ENCODE measurements at regions not wholly inside any gene's neighbourhood (a gene's known extent, or its start where the extent isn't known, plus 50 kb on each side); places are given as distances from the start of the nearest gene placed in this dataset.

- CTCF ChIA-PET = no interaction called here
- H3K4me1 ChIP-seq (ENCODE audit: insufficient read depth, low read length) = no peaks in the 10 kb centered on the region
- no peak for TF ChIP-seq CTCF (IDR thresholded peaks at IDR 0.05)
Observed at GRCh38 chr6:163892824-163893561, 478.5 kb downstream of the QKI start.

GRCh38 chr6:163889904-163890514 is 475.5 kb downstream of the QKI start:
- H3K4me1 Mint-ChIP-seq (ENCODE audit: low read depth) = no peaks in the 10 kb centered on the region
- Histone ChIP-seq H3K4me3 (ENCODE audit: low read length) (no peak overlapping the region), H3K36me3 (ENCODE audit: insufficient read depth, low read length) (no peaks in the 10 kb centered on the region), H3K27me3 (ENCODE audit: control insufficient read depth in 1 of 2, insufficient read depth in 2 of 2, low read length in 2 of 2) (no peaks in the 10 kb centered on the region), H3K4me1 (ENCODE audit: insufficient read depth, low read length) (no peaks in the 10 kb centered on the region), H3K9me3 (ENCODE audit: control insufficient read depth in 1 of 2, insufficient read depth in 1 of 2, low read length in 2 of 2) (no peaks in the 10 kb centered on the region), H3K27ac (ENCODE audit: low read depth in 1 of 2, low read length in 2 of 2) (no peak overlapping the region)
- H3K36me3 Mint-ChIP-seq (ENCODE audit: low read depth) = no peaks in the 10 kb centered on the region
- no peaks in the 10 kb centered on the region for H3K9me3 Mint-ChIP-seq
- ChIA-PET POLR2A (interaction anchor here (0.6 kb wide), 1 partner anchor 881 kb away, joined by 3 read pairs; no protein-coding TSS in a partner anchor), CTCF (no interaction called here)
- H3K27me3 Mint-ChIP-seq = peaks cover 3% of the 10 kb centered on the region
- DNase-seq (no peak), ATAC-seq (ENCODE audit: poor library complexity) (no peak)
- no peak for TF ChIP-seq CTCF (IDR thresholded peaks at IDR 0.05)
- H3K27ac Mint-ChIP-seq = no peak overlapping the region
- intact Hi-C loops (cut with DNase I, micrococcal nuclease) = no loop called here
- no peak overlapping the region for H3K4me3 Mint-ChIP-seq

More at GRCh38 chr6:163892824-163893561, 478.5 kb downstream of the QKI start:
- Histone ChIP-seq H3K9me3 (ENCODE audit: control insufficient read depth in 1 of 2, insufficient read depth in 1 of 2, low read length in 2 of 2) (no peaks in the 10 kb centered on the region), H3K27me3 (ENCODE audit: control insufficient read depth in 1 of 2, insufficient read depth in 2 of 2, low read length in 2 of 2) (no peaks in the 10 kb centered on the region), H3K27ac (ENCODE audit: low read depth in 1 of 2, low read length in 2 of 2) (no peak overlapping the region), H3K4me3 (ENCODE audit: low read length) (no peak overlapping the region), H3K36me3 (ENCODE audit: insufficient read depth, low read length) (no peaks in the 10 kb centered on the region)
- ATAC-seq (ENCODE audit: poor library complexity) (no peak), DNase-seq (no peak)
- no peaks in the 10 kb centered on the region for H3K9me3 Mint-ChIP-seq
- intact Hi-C loops (cut with DNase I, micrococcal nuclease) = no loop called here
- no peak overlapping the region for H3K27ac Mint-ChIP-seq
- H3K4me1 Mint-ChIP-seq (ENCODE audit: low read depth) = no peaks in the 10 kb centered on the region
- no peak overlapping the region for H3K4me3 Mint-ChIP-seq
- POLR2A ChIA-PET = no interaction called here
- no peaks in the 10 kb centered on the region for H3K36me3 Mint-ChIP-seq (ENCODE audit: low read depth)
- no peaks in the 10 kb centered on the region for H3K27me3 Mint-ChIP-seq

DNA sequence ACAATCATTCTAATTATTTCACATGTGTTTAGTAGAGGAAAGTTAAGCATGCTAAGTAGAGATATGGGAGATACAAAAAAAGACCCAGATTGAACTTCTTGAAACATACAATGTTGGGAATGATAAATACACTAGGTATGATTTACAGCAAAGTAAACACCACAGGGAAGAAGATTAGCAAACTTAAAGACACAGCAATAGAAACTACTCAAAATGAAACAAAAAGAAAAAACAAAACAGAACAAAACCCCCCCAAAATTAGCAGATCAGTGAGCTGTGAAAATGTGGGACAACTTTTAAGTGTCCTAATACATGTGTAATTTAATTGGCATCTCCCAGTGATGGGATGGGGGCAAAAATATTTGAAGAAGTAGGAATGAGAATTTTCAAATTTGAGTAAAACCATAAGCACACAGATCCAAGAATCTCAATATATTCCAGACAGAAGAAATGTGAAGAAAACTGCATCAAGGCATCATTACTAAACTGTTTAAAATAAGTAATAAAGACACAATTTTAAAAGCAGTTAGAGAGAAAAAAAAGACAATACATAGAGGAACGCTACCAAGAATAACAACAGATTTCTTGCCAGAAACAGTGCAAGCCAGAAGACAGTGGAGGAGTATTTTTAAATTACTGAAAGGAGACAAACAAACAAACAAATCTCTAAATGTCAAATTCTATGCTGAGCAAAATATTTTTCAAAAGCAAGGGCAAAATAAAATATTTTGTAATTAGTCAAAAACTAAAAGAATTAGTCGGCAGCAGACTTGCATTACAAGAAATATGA is 473.7 kb downstream of the QKI start:
- ATAC-seq (ENCODE audit: poor library complexity) = no peak
- no peak for DNase-seq
- H3K27me3 Mint-ChIP-seq = peaks cover 3% of the 10 kb centered on the region

More for the DNA sequence above, 473.7 kb downstream of the QKI start:
- Mint-ChIP-seq H3K4me1 (ENCODE audit: low read depth) (no peaks in the 10 kb centered on the region), H3K27ac (no peak overlapping the region), H3K4me3 (no peak overlapping the region), H3K9me3 (no peaks in the 10 kb centered on the region), H3K36me3 (ENCODE audit: low read depth) (no peaks in the 10 kb centered on the region)
- H3K36me3 ChIP-seq (ENCODE audit: insufficient read depth, low read length) = no peaks in the 10 kb centered on the region
- no peak overlapping the region for H3K4me3 ChIP-seq (ENCODE audit: low read length)
- no peaks in the 10 kb centered on the region for H3K9me3 ChIP-seq (ENCODE audit: control insufficient read depth in 1 of 2, insufficient read depth in 1 of 2, low read length in 2 of 2)
- intact Hi-C loops (cut with DNase I, micrococcal nuclease) = no loop called here
- ChIA-PET POLR2A (no interaction called here), CTCF (no interaction called here)
- H3K4me1 ChIP-seq (ENCODE audit: insufficient read depth, low read length) = no peaks in the 10 kb centered on the region
- no peak overlapping the region for H3K27ac ChIP-seq (ENCODE audit: low read depth in 1 of 2, low read length in 2 of 2)
- TF ChIP-seq CTCF (IDR thresholded peaks at IDR 0.05) = no peak
- no peaks in the 10 kb centered on the region for H3K27me3 ChIP-seq (ENCODE audit: control insufficient read depth in 1 of 2, insufficient read depth in 2 of 2, low read length in 2 of 2)

Data from CD4-positive, alpha-beta T cell (primary cell).